Astrocyte (in vitro differentiated cells and primary cell): ENCODE measurements at regions not wholly inside any gene's neighbourhood (a gene's known extent, or its start where the extent isn't known, plus 50 kb on each side); places are given as distances from the start of the nearest gene placed in this dataset.

Source experiments
- CTCF ChIP-seq: IDR thresholded peaks from 2 replicates; pipeline ENCODE4 v1.5.1; 2011; ENCODE audit warnings: low read depth, mild to moderate bottlenecking, inconsistent platforms, low read length, moderate library complexity; ENCODE audit not compliant: insufficient read depth
- EZH2 ChIP-seq: IDR thresholded peaks from 2 replicates; pipeline ENCODE4 v1.6.1; 2012; ENCODE audit warnings: mild to moderate bottlenecking, low read length, inconsistent platforms; ENCODE audit not compliant: insufficient read depth

DNA sequence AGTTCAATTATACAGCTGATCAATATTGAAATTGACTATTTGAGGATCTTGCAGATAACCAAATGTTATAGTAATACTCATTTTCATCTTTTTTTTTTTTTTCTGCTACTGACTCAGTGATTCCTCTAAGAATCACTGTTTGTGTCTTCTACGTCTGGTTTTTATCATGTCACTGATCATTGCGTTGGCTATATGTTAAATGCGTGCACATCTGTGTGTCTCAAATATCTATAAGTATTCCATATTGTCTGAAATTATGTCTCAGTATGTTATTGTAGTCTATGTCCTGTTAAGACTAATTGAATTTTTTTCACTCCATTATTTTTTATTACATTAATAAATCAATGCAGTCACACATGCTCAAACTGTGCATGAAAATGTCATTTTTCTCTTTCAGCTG lies 200.5 kb downstream of the PCDH20 start:
- TF ChIP-seq CTCF = no peak
- TF ChIP-seq EZH2 = no peak
